ENCODE measurements at regions not wholly inside any gene's neighbourhood (a gene's known extent, or its start where the extent isn't known, plus 50 kb on each side); places are given as distances from the start of the nearest gene placed in this dataset.
"Not testable (repeated sequence)": the region's sequence is repeated elsewhere in the genome, so short reads cannot be mapped to it uniquely, and the experiment has no call there.

DNA sequence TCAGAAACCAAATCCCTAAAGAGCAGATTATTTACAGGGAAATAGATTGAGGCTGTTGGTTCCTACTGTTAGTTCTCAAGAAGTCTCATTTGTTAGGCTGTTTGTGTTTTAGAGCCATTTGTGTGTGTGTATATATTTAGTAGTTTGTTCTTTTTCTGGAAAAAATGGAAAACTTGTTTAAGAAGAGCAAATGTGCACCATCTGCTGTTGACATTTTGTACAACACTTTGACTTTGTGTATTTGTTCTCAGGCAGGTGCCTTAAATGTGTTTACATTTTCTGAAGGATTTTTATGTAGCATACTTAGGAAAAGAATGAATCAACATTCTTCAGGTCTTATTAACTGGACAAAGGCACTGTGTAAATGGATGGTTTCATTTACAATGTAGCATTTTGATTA is 163.7 kb upstream of the FOLH1 start:
- TF ChIP-seq, protein P1, sequence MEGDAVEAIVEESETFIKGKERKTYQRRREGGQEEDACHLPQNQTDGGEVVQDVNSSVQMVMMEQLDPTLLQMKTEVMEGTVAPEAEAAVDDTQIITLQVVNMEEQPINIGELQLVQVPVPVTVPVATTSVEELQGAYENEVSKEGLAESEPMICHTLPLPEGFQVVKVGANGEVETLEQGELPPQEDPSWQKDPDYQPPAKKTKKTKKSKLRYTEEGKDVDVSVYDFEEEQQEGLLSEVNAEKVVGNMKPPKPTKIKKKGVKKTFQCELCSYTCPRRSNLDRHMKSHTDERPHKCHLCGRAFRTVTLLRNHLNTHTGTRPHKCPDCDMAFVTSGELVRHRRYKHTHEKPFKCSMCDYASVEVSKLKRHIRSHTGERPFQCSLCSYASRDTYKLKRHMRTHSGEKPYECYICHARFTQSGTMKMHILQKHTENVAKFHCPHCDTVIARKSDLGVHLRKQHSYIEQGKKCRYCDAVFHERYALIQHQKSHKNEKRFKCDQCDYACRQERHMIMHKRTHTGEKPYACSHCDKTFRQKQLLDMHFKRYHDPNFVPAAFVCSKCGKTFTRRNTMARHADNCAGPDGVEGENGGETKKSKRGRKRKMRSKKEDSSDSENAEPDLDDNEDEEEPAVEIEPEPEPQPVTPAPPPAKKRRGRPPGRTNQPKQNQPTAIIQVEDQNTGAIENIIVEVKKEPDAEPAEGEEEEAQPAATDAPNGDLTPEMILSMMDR (conservative IDR thresholded peaks at IDR 0.05; ENCODE audit: low read depth, low read length), result not testable (repeated sequence)
- TF ChIP-seq EZH2phosphoT487 (IDR thresholded peaks at IDR 0.05; ENCODE audit: borderline replicate concordance, low read length); EZH2 (IDR thresholded peaks at IDR 0.05; ENCODE audit: low read length, unreplicated experiment): not testable (repeated sequence)

Data from PC-3 (cell line).